ENCODE measurements at regions not wholly inside any gene's neighbourhood (a gene's known extent, or its start where the extent isn't known, plus 50 kb on each side); places are given as distances from the start of the nearest gene placed in this dataset.

- intact Hi-C loops (cut with micrococcal nuclease; ENCODE audit: unreplicated experiment), result no loop called here
- no peak for DNase-seq
- ChIA-PET POLR2A (ENCODE audit: unreplicated experiment) (no interaction called here), CTCF (no interaction called here)
- H3K4me2 ChIP-seq, result no peak overlapping the region
- no TSS peak for BruUV-seq (replicated peaks)
- H3K9me2 ChIP-seq (ENCODE audit: insufficient read depth), result no peaks in the 10 kb centered on the region
- no peaks in the 10 kb centered on the region for H3K4me1 ChIP-seq (replicated peaks; ENCODE audit: insufficient read depth)
- no peaks in the 10 kb centered on the region for H3K27me3 ChIP-seq (ENCODE audit: insufficient read depth, low read depth)
- no peak for TF ChIP-seq EZH2 (IDR thresholded peaks at IDR 0.05; ENCODE audit: low read depth)
- TF ChIP-seq CTCF (conservative IDR thresholded peaks at IDR 0.05), result no peak
- no peak overlapping the region for H3K27ac ChIP-seq
- H2AFZ ChIP-seq, result no peak overlapping the region
- no peaks in the 10 kb centered on the region; the same call in 1 of the 2 replicates for H3K9me3 ChIP-seq (ENCODE audit: insufficient read depth, low read depth)
- H3K79me2 ChIP-seq (ENCODE audit: low read depth), result no peaks in the 10 kb centered on the region
- no peaks in the 10 kb centered on the region for H3K36me3 ChIP-seq (ENCODE audit: low read depth)
- H3K4me3 ChIP-seq, result no peak overlapping the region
- no peaks in the 10 kb centered on the region for H4K20me1 ChIP-seq (ENCODE audit: insufficient read depth)
- H3F3A ChIP-seq (ENCODE audit: insufficient read depth, low read depth), result no peaks in the 10 kb centered on the region
Observed at GRCh38 chr3:59593380-59593779, 543.6 kb upstream of the CFAP20DC start.

- Histone ChIP-seq H3K4me3 (peak overlapping the region; percentile 24; the same call in 1 of the 2 replicates), H3K27ac (peak overlapping the region; percentile 76), H3K9me3 (ENCODE audit: insufficient read depth, low read depth) (peaks cover 12% of the 10 kb centered on the region), H4K20me1 (ENCODE audit: insufficient read depth) (no peaks in the 10 kb centered on the region), H3K27me3 (ENCODE audit: insufficient read depth, low read depth) (no peaks in the 10 kb centered on the region), H3K79me2 (ENCODE audit: low read depth) (no peaks in the 10 kb centered on the region), H3K4me1 (replicated peaks; ENCODE audit: insufficient read depth) (peaks cover 27% of the 10 kb centered on the region), H3F3A (ENCODE audit: insufficient read depth, low read depth) (no peaks in the 10 kb centered on the region), H3K36me3 (ENCODE audit: low read depth) (no peaks in the 10 kb centered on the region), H3K4me2 (peak overlapping the region; percentile 62), H2AFZ (peak overlapping the region; percentile 30; the same call in 1 of the 2 replicates), H3K9me2 (ENCODE audit: insufficient read depth) (no peaks in the 10 kb centered on the region)
- no peak for TF ChIP-seq EZH2 (IDR thresholded peaks at IDR 0.05; ENCODE audit: low read depth)
- no peak for TF ChIP-seq CTCF (conservative IDR thresholded peaks at IDR 0.05)
- CTCF ChIA-PET, result no interaction called here
- POLR2A ChIA-PET (ENCODE audit: unreplicated experiment), result interaction anchor here (0.7 kb wide), 1 partner anchor 18 kb away, joined by 3 read pairs; no protein-coding TSS in a partner anchor
- intact Hi-C loops (cut with micrococcal nuclease; ENCODE audit: unreplicated experiment), result no loop called here
- no TSS peak for BruUV-seq (replicated peaks)
- no peak for DNase-seq
Observed at GRCh38 chr3:59580996-59581395, 531.2 kb upstream of the CFAP20DC start.

- TF ChIP-seq CTCF (conservative IDR thresholded peaks at IDR 0.05), result no peak
- no peak for TF ChIP-seq EZH2 (IDR thresholded peaks at IDR 0.05; ENCODE audit: low read depth)
- CTCF ChIA-PET, result no interaction called here
- H3F3A ChIP-seq (ENCODE audit: insufficient read depth, low read depth), result no peaks in the 10 kb centered on the region
- no peaks in the 10 kb centered on the region for H4K20me1 ChIP-seq (ENCODE audit: insufficient read depth)
- no peak for DNase-seq
- no peaks in the 10 kb centered on the region for H3K9me2 ChIP-seq (ENCODE audit: insufficient read depth)
- peaks cover 27% of the 10 kb centered on the region for H3K4me1 ChIP-seq (replicated peaks; ENCODE audit: insufficient read depth)
- no peak overlapping the region; the same call in 1 of the 2 replicates for H3K4me3 ChIP-seq
- no peaks in the 10 kb centered on the region for H3K79me2 ChIP-seq (ENCODE audit: low read depth)
- H3K27me3 ChIP-seq (ENCODE audit: insufficient read depth, low read depth), result no peaks in the 10 kb centered on the region
- peak overlapping the region; percentile 62 for H3K4me2 ChIP-seq
- BruUV-seq (replicated peaks), result no TSS peak
- H3K9me3 ChIP-seq (ENCODE audit: insufficient read depth, low read depth), result peaks cover 12% of the 10 kb centered on the region
- 0 out of 2 replicates have a peak overlapping the region, but pooled peaks have one; percentile 30 for H2AFZ ChIP-seq
- POLR2A ChIA-PET (ENCODE audit: unreplicated experiment), result no interaction called here
- H3K36me3 ChIP-seq (ENCODE audit: low read depth), result no peaks in the 10 kb centered on the region
- H3K27ac ChIP-seq, result peak overlapping the region; percentile 76
- intact Hi-C loops (cut with micrococcal nuclease; ENCODE audit: unreplicated experiment), result no loop called here
Observed at GRCh38 chr3:59580499-59580898, 530.7 kb upstream of the CFAP20DC start.

All from PC-9 (cell line).